Hypothalamus (tissue), 51 donors: ENCODE measurements at regions not wholly inside any gene's neighbourhood (a gene's known extent, or its start where the extent isn't known, plus 50 kb on each side); places are given as distances from the start of the nearest gene placed in this dataset.
A peak's percentile ranks its signal among the peaks of the same experiment; 100 is the strongest.

Source experiments
- DNase-seq, 51 donors: peaks; one replicate each; lab custom pipeline; 2025; lab: John Stamatoyannopoulos, UW

GRCh38 chr1:215457213-215457612 lies 109.9 kb upstream of the KCTD3 start:
- no peak for DNase-seq

DNA sequence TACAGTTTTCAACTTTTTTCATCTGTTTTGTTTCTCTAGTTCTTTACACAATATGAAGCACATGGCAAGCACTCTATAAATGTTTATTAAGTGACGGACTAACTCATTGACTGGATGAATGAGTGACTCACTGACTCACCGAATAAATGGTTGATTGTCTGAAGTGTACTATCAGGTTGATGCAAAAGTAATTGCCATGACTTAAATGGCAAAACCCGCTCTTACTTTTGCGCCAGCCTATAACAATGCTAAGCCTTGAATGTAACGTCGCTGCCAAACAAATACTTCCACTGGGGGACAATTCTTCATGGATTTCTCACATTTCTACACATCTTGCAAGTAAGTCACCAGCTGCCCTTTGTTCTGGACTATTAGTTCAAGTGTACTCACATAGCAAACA lies 109.0 kb upstream of the KCTD3 start:
- no peak for DNase-seq

DNA sequence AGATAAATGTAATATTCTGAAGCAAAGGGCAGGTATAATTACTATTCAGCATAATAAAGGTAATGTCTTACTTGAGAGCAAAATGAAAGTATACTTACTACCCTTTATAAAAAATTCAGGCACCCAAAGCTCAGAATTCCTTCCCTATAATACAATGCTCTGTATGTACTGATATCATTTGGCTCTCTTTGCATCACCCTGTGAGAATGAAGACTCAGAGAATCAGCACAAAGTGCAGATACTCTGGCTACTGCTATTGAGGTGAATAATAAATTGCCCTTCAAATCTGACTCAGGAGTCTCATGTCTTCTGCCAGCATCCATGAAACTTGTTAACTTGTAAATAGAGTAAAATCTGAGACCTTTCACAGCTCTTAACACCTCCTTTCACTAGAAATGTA lies 108.5 kb upstream of the KCTD3 start:
- DNase-seq: no peak

DNA sequence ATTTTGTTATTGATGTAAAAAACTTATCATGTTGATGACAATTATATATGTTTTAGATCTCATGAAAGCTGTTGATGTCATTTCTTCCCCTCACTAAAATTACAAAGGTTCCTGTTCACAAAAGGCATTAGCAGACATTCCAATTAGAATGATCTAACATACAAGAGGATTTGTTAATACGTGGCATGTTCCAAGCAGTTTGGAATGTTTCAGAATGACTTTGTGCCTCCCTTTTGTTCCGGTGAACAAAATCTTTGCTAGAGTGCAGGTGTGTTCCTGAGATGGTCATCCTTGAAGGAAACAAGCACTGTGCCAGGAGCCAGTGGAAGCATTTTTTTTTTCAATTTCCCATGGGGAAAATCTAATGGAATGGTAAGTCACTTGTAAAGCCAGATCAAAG lies 108.0 kb upstream of the KCTD3 start:
- DNase-seq: no peak

GRCh38 chr1:215466361-215466760 lies 100.7 kb upstream of the KCTD3 start:
- no peak for DNase-seq

DNA sequence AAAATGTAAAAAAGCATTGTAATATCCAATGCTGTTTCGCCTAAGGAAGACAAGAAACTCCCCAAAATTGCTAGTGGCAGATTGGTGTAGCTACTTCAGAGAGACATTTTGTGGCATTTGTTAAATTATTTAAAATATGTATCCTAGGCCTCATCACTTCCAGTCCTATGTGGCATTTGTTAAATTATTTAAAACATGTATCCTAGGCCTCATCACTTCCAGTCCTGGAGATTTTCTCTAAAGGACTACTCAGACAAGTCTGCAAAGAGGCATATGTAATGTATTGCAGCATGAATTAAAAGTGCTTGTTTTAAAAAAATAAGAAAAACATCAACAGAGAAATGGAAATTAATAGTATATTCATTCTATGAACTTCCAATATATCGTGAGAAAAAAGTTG lies 95.6 kb upstream of the KCTD3 start:
- DNase-seq: no peak

DNA sequence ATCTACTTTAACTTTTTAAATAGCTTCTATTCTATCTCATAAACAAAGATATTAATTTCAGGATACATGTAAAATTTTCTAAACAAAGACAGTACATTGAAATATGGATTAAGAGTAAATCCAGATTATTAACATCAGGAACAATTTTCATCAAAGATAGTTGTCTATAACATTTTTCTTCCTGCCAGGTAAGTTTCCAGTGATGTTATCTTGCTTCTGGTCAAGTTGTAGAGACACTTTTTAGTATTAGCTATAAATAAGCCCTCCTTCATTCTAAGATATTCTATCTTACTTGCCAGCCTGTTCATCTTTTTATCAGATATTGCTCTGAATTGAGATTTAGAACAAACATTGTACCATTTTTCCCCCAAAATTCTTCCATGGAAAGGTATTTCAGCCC lies 94.4 kb upstream of the KCTD3 start:
- DNase-seq: no peak

GRCh38 chr1:215473943-215474342 lies 93.2 kb upstream of the KCTD3 start:
- DNase-seq: no peak

DNA sequence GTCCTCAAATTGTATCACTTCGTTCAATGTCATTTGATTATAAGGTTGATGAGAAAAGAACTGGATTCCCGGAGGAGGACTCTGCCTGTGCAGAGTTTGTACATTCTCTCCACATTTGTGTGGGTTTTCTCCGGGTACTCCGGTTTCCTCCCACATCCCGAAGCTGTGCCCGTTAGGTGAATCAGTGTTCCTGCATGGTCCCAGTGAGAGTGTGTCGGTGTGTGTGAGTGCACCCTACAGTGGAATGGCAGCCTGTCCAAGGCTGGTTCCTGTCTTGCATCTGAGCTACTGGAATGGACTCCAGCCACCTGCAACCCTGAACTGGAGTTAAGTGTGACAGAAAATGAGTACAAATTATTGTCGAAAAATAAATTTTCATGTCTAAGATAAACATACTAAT lies 92.2 kb upstream of the KCTD3 start:
- DNase-seq: peak in 1 of 51 donors; percentile 15

GRCh38 chr1:215475796-215476481 lies 91.2 kb upstream of the KCTD3 start:
- DNase-seq: no peak

DNA sequence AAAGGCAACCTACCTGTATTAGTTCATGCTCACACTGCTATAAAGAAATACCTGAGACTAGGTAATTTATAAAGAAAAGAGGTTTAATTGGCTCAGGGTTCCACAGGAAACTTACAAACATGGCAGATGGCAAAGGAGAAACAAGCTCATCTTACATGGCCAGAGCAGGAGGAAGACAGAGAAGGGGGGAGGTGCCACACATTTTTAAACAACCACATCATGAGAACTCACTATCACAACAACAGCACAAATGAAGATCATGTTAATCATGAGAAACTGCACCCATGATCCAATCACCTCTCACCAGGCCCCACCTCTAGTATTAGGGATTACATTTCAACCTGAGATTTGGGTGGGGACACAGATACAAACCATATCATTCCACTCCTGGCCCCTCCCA lies 90.6 kb upstream of the KCTD3 start:
- DNase-seq: no peak

DNA sequence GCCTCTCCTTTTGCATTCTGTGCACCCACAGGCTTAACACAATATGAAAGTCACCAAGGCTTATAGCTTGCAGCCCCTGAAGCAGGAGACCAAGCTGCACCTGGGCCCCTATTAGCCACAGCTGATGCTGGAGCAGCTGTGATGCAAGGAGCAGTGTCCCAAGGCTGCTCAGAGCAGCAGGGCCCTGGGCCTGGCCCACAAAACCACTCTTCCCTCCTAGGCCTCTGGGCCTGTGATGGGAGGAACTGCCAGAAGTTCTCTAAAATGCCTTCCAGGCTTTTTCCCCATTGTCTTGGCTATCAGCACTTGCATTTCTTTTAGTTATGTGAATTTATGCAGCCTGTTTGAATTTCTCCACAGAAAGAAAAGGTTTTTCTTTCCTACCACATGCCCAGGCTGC lies 89.5 kb upstream of the KCTD3 start:
- no peak for DNase-seq

GRCh38 chr1:215479567-215479966 lies 87.5 kb upstream of the KCTD3 start:
- DNase-seq: no peak

- no peak for DNase-seq
Measured at GRCh38 chr1:215482079-215482478, 85.0 kb upstream of the KCTD3 start.

GRCh38 chr1:215484171-215484939 lies 82.7 kb upstream of the KCTD3 start:
- DNase-seq: no peak

DNA sequence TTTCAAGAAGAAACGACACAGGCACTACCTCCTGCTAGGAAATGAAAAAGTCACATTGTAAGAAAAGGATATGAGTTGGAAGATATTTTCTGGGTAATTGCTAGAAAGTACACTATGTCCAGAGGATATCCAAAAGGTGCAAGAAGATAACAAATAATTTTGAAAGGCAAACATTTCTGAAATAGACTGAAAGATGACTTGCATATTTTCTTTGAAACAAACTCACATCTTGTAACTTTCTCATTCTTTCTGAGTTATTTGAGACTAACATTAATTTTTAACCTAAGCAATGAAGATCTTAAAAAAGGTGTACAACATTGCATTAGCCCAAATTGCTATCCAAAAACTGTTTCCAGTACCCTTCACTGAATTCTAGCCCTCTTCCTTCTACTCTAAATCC lies 79.6 kb upstream of the KCTD3 start:
- DNase-seq: no peak

DNA sequence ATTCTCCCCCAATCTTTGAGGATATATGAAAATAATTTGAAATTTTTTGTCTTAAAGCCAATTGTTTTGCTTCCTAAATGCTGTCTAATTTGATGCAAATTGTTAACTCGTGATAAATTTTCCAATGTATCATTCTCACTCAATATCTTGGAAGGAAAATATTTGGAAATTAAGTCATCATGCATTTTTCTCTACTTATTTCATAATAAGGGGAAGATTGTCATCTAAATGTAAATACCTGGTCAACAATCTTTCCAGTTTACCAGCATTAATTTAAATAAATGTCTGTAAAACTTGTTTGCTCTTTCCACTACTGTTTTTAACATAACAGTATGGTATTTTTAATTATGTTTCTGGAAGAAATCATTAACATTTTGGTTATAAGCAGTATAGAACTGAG lies 78.3 kb upstream of the KCTD3 start:
- DNase-seq: no peak

DNA sequence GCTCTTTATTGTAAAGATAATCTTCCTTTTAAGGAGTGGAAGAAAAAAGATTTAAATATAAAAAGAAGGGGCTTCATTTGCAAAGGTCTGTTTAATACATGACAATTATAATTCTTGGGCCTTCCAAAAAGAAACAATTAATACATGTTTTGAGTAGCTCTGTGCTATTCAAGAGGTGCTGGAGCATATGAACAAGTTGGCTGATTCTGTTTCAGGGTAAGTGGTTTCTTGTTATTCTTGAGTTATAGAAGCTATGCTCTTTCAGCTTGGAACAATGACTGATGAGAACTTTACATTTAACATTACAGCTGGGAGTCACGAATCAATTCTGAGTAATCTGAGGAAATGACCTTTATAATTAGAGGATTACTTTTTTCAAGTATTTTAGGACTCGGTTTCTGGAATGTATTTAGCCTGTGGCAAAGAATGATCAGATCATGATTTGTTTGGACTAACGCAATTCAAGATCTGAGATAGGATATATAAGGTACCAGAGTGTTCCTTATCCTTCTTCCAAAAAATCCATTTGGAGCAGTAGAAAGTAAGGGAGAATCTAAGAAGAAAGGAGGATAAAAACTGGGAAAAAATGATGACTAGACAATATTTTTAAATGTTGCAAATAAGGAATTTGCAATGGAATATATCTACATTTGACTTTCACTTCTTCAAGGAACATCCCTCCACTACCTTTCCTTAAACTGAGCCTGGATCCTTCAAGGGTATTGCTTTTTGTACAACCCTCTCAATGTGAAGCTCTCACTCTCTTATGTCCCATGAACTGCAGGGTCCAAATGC lies 77.1 kb upstream of the KCTD3 start:
- DNase-seq: no peak

DNA sequence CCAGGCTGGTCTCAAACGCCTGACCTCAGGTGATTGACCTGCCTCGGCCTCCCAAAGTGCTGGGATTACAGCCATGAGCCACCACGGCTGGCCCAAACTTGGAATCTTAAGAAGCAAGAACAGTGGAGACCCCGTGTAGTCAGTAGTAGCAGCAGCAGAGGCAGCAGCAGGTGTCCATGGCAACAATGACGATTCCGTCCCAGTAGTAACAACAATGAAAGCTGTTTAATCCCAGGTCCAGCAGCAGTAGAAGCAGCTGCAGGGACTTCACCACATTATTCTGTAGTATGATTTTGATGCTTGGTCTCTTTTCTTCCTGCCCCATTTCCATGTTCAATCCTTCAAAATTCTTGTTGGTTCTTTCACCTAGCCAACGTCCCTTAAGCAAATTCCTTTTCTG lies 69.6 kb upstream of the KCTD3 start:
- peak in 2 of 51 donors; percentile 3 to 4 for DNase-seq

GRCh38 chr1:215501496-215501895 lies 65.6 kb upstream of the KCTD3 start:
- DNase-seq: no peak

DNA sequence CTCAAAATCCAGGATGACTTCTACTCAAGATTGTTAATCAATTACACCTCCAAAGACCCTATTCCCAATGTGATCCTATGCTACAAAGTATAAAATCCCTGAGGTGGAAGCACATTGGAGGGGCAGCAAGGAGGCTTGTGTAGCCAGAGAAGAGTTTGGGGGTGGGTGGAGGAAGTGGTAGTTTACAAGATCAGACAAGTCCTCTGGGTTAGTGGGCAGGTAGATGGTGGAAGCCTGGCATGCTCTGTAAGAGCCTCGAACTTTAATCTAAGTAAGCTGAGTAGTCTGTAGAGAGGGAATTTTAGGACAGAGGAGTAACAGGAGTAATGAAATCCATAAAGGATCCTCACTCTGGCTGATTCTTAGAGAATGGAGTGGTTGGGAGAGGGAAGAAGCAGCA lies 65.0 kb upstream of the KCTD3 start:
- DNase-seq: no peak

GRCh38 chr1:215507119-215507518 lies 60.0 kb upstream of the KCTD3 start:
- DNase-seq: no peak
